ENCODE measurements at regions not wholly inside any gene's neighbourhood (a gene's known extent, or its start where the extent isn't known, plus 50 kb on each side); places are given as distances from the start of the nearest gene placed in this dataset.
"Not testable (repeated sequence)": the region's sequence is repeated elsewhere in the genome, so short reads cannot be mapped to it uniquely, and the experiment has no call there.

- Histone ChIP-seq H3K36me3 (no peaks in the 10 kb centered on the region), H3K27me3 (no peaks in the 10 kb centered on the region), H3K4me1 (no peaks in the 10 kb centered on the region), H3K27ac (no peak overlapping the region), H3K4me3 (no peak overlapping the region), H3K9me3 (no peaks in the 10 kb centered on the region)
- TF ChIP-seq POLR2A (IDR thresholded peaks at IDR 0.05) (no peak), POLR2AphosphoS5 (IDR thresholded peaks at IDR 0.05) (no peak), EP300 (IDR thresholded peaks at IDR 0.05; ENCODE audit: low read depth) (no peak), CTCF (IDR thresholded peaks at IDR 0.05) (no peak)
- 86% methylated on average over 10 to 26 of the region's 26 CpGs for WGBS, 2 donors (ENCODE audit: low coverage in 1 of 2)
- in situ Hi-C loops (cut with MboI; ENCODE audit: low pct_ligation_motif_present in 1 of 4, low pct_unique_long_range_greater_than_20kb in 1 of 4, low sequenced_read_pairs in 3 of 4): no loop called here
- intact Hi-C loops (cut with DNase I; ENCODE audit: low total_unique reads): no loop called here
- no peak for DNase-seq
Observed at GRCh38 chr18:78268226-78268988, 711.2 kb upstream of the SALL3 start.

GRCh38 chr18:78271790-78272189 is 707.8 kb upstream of the SALL3 start:
- H3K27me3 ChIP-seq: no peaks in the 10 kb centered on the region
- no peaks in the 10 kb centered on the region for H3K4me1 ChIP-seq
- intact Hi-C loops (cut with DNase I; ENCODE audit: low total_unique reads) (no loop called here), in situ Hi-C loops (cut with MboI; ENCODE audit: low pct_ligation_motif_present in 1 of 4, low pct_unique_long_range_greater_than_20kb in 1 of 4, low sequenced_read_pairs in 3 of 4) (no loop called here)
- 79 to 84% methylated on average over 3 to 9 of the region's 9 CpGs for WGBS, 2 donors (ENCODE audit: low coverage in 1 of 2)
- H3K27ac ChIP-seq: no peak overlapping the region
- no peak overlapping the region for H3K4me3 ChIP-seq
- no peak for TF ChIP-seq POLR2AphosphoS5 (IDR thresholded peaks at IDR 0.05)
- TF ChIP-seq EP300 (IDR thresholded peaks at IDR 0.05; ENCODE audit: low read depth): no peak
- TF ChIP-seq POLR2A (IDR thresholded peaks at IDR 0.05): no peak
- TF ChIP-seq CTCF (IDR thresholded peaks at IDR 0.05): no peak
- peaks cover 4 to 7% of the 10 kb centered on the region in 2 donors for H3K9me3 ChIP-seq
- no peak for DNase-seq
- H3K36me3 ChIP-seq: no peaks in the 10 kb centered on the region

GRCh38 chr18:78273876-78274275 is 705.7 kb upstream of the SALL3 start:
- H3K4me1 ChIP-seq: no peaks in the 10 kb centered on the region
- peaks cover 4 to 7% of the 10 kb centered on the region in 2 donors for H3K9me3 ChIP-seq
- H3K4me3 ChIP-seq: no peak overlapping the region
- intact Hi-C loops (cut with DNase I; ENCODE audit: low total_unique reads): no loop called here
- no peak for DNase-seq
- no peak overlapping the region for H3K27ac ChIP-seq
- in situ Hi-C loops (cut with MboI; ENCODE audit: low pct_ligation_motif_present in 1 of 4, low pct_unique_long_range_greater_than_20kb in 1 of 4, low sequenced_read_pairs in 3 of 4): no loop called here
- no peaks in the 10 kb centered on the region for H3K27me3 ChIP-seq
- no peaks in the 10 kb centered on the region for H3K36me3 ChIP-seq
- TF ChIP-seq EP300 (IDR thresholded peaks at IDR 0.05; ENCODE audit: low read depth) (no peak), POLR2A (IDR thresholded peaks at IDR 0.05) (no peak), POLR2AphosphoS5 (IDR thresholded peaks at IDR 0.05) (no peak), CTCF (IDR thresholded peaks at IDR 0.05) (no peak)

- H3K27me3 ChIP-seq; H3K36me3 ChIP-seq; H3K4me3 ChIP-seq; intact Hi-C loops (cut with DNase I; ENCODE audit: low total_unique reads); H3K4me1 ChIP-seq; H3K27ac ChIP-seq; in situ Hi-C loops (cut with MboI; ENCODE audit: low pct_ligation_motif_present in 1 of 4, low pct_unique_long_range_greater_than_20kb in 1 of 4, low sequenced_read_pairs in 3 of 4); H3K9me3 ChIP-seq; DNase-seq: not testable (repeated sequence)
- WGBS, 2 donors (ENCODE audit: low coverage in 1 of 2): 77 to 87% methylated on average over 7 of the region's 7 CpGs
Observed at GRCh38 chr18:78283425-78283824, 696.2 kb upstream of the SALL3 start.
